NCI-H82 treated with DMSO at 0.1 percent for 48 hours (cell line): ENCODE measurements at regions not wholly inside any gene's neighbourhood (a gene's known extent, or its start where the extent isn't known, plus 50 kb on each side); places are given as distances from the start of the nearest gene placed in this dataset.
"Not testable (repeated sequence)": the region's sequence is repeated elsewhere in the genome, so short reads cannot be mapped to it uniquely, and the experiment has no call there.

Experiments used
- DNase-seq: peaks from one replicate; lab custom pipeline; 2025; ENCODE audit not compliant: unreplicated experiment; lab: John Stamatoyannopoulos, UW

DNA sequence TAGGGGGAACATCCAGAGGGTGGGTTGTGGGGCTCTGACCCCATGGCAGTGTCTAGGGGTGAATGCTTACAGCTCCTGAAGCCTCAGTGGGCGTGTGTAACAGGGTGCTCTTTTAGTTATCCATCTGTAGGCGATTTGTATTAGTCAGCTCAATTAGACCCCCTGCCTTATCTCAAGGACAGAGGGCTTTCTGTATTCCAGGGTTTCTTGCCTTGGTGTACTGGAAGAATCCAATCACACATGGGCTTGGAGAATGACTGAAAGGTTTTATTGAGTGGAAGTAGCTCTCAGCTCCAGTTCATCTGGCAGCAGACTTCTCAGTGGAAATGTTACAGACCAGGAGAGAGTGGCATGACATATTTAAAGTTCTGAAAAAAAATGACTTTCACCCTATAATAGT, 334.0 kb upstream of the GCFC2 start:
- no peak for DNase-seq

DNA sequence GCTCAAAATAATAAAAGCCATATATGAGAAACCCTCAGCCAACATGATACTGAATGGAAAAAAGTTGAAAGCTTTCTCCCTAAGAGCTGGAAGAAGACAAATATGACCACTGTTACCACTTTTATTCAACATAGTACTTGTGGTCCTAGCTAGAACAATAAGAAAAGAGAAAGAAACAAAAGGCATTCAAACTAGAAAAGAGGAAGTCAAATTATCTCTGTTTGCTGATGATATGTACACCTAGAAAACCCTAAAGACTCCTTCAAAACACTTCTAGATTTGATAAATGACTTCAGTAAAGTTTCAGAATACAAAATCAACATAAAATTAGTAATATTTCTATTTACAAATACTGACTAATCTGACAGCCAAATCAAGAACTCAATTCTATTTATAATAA, 328.8 kb upstream of the GCFC2 start:
- no peak for DNase-seq

DNA sequence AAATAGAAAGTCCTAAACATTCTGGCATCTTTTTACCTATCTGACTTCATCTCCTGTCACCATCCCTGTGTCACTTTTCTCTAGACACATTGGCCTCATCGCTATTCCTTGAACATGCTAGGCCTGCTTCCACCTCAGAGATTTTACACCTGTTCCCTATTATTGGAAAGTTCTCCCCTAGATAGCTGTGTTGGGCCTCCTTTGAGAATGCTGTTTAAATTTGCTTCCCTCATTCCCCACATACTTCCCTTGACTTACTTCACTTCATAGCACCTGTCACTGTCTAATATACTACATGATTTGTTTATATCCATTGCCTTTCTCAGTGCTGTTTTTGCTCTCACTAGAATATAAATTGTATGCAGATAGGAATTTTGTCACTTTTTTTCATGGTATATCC, 317.0 kb upstream of the GCFC2 start:
- no peak for DNase-seq

DNA sequence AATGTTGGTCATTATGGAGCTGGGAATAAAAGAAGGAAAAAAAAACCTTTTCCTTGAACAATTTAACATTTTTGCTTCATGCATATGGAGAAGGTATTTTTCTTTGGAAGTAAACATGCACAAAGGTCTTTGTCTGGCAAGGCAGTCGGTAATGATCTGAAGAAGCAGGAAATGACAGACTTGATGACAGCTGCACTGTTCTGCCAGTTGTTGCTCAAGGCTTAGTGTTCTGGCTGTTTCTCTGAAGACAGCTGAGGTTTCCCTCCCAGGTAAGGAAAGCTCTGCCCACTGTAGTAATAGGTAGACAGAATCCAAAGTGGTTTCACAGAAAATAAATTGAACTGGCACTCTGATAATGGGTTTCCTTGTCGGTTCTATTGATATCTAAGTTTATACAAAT, 308.4 kb upstream of the GCFC2 start:
- DNase-seq: peak; percentile 9

DNA sequence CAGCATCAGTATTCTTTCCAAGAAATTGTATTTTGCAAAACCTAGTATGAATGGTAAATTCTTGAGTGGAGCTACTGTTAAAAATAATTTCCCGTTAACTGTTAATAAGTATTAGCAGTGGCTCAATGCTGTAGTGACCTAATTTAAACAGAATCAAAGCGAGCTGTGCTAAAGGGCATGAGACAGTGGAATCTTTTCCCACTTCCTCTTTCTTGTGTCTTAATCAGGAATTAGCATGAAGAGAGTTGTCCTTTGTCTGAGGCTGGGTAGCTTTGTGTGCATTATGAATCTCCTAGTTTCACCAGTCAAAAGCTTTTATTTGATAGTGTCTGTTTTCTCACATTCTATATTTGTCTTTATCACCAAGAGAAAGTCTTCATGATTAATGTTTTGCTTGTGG, 298.8 kb upstream of the GCFC2 start:
- DNase-seq: no peak

DNA sequence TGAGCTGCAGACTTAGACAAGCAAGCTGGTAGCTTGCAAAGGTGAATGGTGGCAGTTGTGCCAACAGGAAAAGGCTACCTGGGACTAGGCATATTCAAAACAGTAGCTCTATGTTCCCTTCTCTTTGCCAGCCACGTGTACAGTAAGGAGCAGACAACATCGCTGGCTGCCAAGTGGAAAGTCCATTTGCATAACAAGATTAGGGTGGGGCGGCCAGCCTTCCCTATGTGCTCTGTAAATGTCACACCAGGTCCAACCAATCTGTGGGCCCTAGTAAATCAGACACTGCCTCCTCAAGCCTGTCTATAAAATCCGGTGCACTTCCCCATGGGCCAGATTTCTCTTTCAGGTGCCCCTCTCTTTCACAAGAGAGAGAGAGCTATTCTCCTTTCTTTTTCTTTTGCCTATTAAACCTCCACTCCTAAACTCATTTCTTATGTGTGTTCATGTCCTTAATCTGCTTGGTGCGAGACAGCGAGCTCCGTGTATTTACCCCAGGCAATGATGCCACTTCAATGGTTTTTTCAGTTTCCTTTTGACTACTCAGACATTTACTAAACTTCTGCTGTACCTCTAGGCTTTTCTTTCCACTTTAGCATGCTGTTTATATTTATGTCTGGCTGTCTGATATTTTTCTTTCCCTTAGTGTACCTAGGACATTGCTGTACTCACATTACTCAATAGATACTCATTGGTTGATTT, 297.4 kb upstream of the GCFC2 start:
- peak; percentile 92 for DNase-seq

DNA sequence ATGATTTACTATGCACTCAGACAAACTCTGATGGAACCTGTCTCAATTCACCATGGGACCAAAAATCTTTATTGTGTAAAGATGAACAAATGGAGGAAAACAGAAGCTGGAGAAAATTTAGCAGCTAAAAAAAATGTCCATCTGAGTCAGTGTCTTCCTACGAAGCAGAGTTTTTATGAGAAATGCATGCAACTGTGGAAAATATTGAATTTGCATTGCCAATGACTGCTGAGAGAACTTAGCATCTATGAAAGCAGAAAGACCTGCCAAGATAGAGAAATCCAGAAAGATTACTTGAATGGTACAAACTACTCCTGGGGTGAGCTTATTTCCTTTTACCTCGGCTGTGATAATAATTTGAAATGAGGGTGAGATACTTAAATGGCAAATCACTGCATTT, 289.7 kb upstream of the GCFC2 start:
- DNase-seq: no peak

DNA sequence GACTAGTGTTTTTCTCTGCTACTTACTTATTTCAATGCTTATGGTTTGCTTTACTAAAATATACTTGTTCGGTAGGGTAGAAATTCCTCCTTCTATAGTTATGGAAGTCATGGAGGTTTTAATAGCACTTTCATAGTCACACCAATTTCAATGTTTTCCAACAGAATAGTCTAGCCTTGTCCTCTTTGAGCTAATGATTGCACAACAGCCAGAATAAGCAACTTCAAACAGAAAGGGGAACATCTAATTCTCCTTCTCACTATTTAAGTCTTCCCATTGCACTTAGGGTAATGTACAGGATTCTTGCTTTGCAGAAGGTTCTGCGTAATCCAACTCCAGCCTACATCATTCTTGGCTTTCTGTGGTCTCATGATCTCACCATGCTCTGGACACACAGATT, 287.7 kb upstream of the GCFC2 start:
- no peak for DNase-seq

DNA sequence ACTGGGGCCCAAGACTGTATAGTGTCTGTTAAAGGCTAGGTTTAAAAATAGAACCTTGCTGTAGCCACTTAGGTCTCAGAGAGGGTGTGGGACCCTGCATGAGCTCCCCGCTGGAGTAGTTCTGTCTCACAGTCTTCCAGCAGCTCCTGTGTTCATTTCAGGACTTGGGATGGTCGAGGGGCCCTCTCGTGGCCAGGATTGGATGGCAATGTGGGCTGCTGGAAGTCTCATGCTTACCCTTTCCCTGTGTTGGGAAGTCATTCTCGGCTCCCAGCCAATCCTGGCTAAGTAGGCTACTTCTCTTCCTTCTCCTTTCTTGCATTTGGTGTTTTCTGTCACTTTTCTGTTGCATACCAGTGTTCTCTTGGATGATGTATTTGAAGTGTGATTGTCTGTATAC, 284.0 kb upstream of the GCFC2 start:
- no peak for DNase-seq

DNA sequence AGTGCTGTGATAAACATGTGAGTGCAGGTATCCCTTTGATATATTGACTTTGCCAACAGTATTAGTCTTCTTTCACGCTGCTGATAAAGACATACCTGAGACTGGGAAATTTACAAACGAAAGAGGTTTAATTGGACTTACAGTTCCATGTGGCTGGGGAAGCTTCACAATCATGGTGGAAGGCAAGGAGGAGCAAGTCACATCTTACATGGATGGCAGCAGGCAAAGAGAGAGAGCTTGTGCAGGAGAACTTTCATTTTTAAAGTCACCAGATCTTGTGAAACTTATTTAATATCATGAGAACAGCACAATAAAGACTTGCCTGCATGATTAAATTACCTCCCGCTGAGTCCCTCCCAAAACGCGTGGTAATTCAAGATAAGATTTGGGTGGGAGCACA, 277.9 kb upstream of the GCFC2 start:
- not testable (repeated sequence) for DNase-seq

DNA sequence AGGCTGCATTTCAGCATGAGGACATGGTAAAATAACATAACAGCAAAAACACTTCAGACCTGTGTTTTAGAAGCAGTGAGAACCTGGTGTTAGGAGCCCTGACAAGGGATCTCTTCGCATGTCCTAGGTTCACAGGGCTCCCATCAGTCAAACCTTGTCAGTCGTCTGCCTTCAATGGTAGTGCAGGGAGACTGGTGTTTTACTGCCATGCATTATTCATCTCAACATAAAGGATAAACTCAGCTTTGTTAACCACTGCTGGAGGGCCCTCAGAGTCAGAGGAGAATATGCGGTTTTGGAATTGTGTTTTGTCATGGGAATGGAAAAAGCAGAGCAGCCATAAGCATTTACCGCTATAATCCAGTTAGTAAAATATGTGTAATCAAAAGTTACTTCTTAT, 275.9 kb upstream of the GCFC2 start:
- DNase-seq: no peak

DNA sequence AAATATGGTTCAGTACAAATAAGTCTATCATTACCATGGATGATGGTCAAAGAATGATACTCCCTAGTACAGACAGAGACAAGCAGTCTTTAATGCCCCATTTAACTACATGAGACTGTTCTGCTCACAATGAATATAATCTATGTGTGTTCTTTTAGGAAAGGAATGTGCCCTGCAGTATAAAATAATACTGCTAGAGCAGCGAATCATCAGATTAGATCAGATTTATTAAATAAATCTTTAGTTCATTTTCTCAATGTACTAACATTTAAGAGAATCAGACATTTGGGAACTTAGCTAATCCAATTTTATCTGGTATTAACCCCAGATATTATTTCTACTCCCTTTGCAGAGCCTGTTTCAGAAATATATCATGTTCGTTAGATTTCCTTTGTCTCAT, 272.0 kb upstream of the GCFC2 start:
- no peak for DNase-seq

DNA sequence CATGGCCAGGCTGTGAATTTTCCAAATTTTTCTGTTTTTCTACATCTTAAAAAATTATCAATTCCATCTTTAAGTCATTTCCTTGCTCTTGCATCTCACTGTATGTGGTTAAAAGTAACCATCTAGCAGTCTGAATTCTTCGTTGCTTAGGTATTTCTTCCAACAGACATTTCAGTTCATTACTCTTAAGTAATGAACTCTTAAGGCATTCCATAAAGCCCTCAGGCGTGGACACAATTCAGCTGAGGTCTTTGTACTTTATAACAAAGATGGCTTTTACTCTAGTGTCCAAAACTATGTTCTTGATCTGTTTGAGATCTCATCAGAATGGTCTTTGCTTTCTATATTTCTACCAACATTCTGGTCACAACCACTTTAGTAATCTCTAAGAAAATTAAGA, 253.9 kb upstream of the GCFC2 start:
- DNase-seq: no peak

DNA sequence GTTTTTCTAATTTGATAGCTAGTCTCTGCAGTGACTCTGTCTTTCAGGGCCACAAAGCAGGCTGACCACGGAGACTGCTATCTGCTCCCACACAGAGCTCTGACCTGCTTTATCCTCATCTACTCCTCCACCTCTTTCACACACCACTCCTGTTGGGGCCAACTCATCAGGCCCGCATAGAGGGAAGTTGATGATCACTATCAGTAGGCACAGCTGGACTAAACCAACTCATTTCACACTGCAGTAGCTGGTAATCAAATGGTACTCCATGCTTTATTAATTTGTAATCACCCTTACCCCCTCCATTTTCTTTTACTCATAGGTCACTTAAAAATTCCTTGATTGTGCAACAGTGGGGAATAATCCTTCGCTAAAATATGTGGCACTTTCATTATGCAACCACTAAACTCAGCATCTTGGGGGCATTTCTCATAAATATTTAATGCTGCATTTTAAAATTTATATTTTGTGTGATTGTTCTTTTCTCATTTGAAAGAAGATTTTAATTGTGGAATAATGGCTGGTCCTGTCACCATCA, 249.8 kb upstream of the GCFC2 start:
- DNase-seq: no peak

DNA sequence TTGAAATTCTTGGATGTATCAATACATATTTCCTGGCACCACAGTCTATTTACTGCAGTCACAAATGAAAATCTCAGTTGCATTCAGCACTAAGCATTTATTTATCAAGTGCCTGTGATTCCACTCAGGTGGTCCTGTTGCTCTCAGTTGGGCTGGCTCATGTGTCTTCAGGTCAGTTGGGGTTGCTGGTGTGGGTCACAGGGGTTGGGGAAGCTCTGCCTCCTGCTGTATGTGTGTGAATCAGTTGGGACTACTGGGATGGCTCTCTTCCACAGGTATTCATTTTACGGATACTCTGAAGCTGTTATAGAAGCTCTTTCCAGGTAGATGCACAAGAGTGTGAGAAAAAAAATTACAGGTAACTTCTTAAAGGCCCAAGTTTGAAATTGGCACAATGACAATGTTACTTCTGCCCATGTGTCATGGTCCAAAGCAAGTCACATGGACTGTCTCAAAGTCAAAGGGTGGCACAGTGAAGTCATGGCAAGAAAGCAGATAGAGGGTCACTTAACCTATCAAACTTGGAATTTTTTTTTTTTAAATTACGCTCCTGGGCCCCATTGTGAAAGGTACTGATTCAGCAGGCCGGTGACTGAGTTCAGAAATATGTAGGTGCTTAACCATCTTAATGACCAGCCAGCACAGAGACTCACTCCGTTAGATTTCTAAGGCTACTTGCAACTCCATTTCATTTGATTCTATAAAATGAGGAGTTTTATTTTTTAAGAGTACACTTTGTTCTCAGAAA, 249.2 kb upstream of the GCFC2 start:
- DNase-seq: no peak

DNA sequence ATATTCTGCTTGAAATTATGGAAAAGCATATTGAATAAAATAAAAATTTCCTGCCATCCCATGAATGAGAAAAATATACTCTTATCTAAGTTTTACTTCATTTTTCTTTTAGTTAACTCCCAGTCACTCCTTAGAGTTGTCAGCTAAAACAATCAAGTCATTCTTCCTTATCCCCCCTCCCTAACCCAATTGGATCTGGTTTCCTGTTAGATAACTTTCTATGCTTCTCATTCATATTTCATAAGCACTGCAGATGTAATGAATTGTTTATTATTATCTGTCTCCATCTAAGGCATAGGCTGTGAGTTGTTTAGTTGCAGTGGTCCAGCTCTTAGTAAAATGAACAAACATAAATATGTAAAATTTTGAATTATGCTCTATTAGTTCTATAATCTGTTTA, 244.0 kb upstream of the GCFC2 start:
- no peak for DNase-seq

DNA sequence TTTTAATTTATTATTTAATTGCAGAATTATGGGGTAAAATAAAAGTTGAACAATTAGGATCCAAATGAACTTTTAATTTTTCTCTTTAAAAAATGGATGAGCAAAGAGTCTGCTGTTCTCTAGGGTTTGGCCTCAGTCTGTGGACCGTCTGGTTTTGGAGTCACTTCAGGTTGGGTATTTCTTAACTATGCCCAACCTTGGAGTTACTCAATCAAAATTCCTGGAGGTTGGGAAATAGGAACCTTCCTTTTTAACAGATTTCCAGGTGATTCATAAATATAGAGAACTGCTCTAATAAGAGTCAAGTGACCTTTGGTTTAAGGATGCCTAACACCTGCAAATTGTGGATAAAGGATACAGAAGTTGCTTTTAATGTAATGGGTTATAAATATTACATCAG, 241.5 kb upstream of the GCFC2 start:
- no peak for DNase-seq

DNA sequence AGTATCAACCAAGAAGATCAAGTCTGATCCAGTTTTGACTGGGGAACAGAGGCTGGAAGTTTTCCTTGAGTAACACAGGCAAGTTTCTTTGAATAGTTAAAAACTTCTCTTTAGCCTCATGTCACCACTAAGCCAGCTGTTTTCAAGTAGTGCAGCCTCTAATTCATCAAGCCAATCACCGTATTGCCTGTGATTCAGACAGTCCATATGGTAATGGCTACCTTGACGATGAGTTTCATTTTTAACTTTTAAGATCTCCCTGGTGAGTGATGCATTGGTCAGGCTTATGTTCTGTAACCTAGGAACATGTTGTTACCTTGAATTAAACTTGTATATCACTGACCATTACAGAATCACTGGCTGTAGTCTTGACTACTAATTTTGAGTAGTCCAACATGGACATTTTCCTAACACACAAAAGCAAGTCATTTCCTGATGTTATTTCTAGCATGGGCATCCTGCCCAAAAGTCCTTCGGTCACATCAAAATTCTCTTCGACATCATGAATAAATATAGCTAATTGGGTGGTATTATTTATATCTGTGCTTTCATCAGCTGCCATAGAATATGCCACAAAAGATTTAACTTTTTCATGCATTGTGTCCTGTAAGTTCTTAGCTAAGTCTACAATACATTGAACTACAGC, 238.8 kb upstream of the GCFC2 start:
- DNase-seq: no peak

DNA sequence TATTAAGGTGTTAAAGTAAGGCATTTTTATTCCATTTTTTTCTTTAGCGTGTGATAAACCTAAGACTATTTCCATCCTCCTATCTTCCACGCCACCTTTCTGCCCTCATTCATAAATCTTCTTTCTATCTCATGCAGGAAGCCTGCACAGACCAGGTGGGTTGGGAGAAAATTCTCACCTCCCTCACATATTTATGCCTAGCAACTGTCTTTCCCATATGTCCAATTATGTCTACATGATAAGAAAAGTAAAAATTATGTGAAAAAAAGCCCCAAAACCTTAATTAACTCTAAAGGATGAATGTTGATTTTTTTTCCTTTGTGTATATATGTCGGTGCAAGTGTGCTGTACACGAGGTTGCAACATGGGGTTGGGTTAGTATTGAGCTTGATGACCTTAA, 225.6 kb upstream of the GCFC2 start:
- no peak for DNase-seq

DNA sequence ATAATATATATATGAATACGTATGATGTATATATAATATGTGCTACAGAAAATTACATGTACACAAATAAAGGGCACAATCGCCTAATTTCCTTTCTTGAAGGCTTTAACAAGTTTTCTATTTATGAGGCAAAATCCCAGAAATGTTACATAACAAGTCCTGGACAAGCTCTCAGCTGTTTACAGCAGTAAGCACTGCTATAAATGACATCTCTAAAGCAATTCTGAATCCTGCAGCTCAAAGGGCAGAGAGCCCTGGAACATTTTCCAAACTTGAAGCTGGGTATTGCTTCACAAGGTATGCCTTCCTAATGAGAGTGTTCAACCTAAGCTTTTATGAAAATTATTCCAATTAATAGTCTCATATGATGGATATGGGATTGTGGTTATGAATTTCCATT, 222.3 kb upstream of the GCFC2 start:
- DNase-seq: no peak

DNA sequence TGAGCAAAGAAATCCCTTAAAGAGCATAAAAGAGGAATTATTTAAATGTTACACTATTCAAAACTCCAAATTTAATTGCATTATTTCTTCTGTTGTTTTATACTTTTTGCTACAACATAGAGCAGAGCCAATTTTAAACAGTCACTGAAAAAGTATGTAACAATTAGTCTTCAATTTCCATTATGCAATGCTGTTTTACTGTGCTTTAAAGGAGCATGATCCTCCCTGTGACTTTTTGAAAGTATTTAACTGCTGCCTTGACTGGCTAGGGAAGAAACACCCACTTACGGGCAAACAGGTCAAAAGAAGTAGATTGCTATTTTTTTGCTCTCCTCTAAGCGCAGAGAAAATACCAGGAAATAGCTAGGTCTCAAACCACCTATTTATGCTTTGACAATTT, 217.4 kb upstream of the GCFC2 start:
- DNase-seq: no peak

DNA sequence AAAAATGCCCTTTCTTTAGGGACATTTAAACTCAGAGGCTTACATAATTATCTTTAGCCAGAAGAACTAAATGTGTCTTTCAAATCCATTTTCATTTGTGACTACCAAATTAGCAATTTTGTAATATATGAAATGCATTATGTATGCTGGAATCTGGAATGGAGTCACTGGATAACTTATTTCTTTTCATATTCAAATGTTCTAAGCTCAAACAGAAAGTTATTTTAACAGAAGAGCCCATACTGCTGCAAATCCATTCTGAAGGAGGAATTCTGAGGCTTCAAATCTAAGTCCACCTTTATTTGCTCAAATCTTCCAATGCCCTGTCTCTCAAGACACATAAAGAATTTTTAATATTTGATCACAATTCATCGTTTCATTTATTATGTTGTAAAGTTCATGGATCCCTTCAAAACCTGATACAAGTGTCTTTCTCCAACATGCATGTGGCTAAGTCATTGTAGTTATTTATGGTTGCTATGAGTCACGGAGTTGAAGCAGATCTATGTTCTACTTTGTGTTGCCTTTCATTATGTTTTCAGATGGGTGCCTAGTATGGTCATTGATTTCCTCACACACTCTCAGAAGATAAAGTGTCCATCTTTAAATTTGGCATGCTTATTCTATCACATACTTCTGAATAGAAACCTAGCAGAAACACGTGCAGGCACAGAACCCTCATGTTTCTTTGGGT, 214.8 kb upstream of the GCFC2 start:
- DNase-seq: no peak
